Esophagus muscularis mucosa (tissue), 3 donors: ENCODE measurements at regions not wholly inside any gene's neighbourhood (a gene's known extent, or its start where the extent isn't known, plus 50 kb on each side); places are given as distances from the start of the nearest gene placed in this dataset.

Experiments
- POLR2A ChIP-seq: fragments of 450-650 bp; IDR thresholded peaks from one replicate; pipeline ENCODE4 v1.6.1; 2017; ENCODE audit warnings: antibody characterized with exemption, moderate library complexity, mild to moderate bottlenecking, low read depth
- POLR2AphosphoS5 ChIP-seq, 2 donors: sonication (generic); formaldehyde crosslinking; IDR thresholded peaks; one replicate each; pipeline ENCODE4 v1.6.1; 2017; ENCODE audit warnings: antibody characterized with exemption in 2 of 2
- TF ChIP-seq, protein P1 (sequence below), 3 experiments: fragments of 200-600 bp in 2 of 3; fragments of 450-650 bp in 1 of 3; sonication (generic) in 2 of 3; IDR thresholded peaks; one replicate each; pipeline ENCODE4 v1.5.1; 2017 to 2019; ENCODE audit warnings: antibody characterized with exemption in 3 of 3, mild to moderate bottlenecking in 2 of 3, moderate library complexity in 1 of 3

GRCh38 chr7:46175221-46175620, 254.1 kb upstream of the IGFBP3 start:
- TF ChIP-seq POLR2AphosphoS5 (IDR thresholded peaks at IDR 0.05), result no peak
- TF ChIP-seq, protein P1, sequence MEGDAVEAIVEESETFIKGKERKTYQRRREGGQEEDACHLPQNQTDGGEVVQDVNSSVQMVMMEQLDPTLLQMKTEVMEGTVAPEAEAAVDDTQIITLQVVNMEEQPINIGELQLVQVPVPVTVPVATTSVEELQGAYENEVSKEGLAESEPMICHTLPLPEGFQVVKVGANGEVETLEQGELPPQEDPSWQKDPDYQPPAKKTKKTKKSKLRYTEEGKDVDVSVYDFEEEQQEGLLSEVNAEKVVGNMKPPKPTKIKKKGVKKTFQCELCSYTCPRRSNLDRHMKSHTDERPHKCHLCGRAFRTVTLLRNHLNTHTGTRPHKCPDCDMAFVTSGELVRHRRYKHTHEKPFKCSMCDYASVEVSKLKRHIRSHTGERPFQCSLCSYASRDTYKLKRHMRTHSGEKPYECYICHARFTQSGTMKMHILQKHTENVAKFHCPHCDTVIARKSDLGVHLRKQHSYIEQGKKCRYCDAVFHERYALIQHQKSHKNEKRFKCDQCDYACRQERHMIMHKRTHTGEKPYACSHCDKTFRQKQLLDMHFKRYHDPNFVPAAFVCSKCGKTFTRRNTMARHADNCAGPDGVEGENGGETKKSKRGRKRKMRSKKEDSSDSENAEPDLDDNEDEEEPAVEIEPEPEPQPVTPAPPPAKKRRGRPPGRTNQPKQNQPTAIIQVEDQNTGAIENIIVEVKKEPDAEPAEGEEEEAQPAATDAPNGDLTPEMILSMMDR (IDR thresholded peaks at IDR 0.05), result no peak
- TF ChIP-seq POLR2A, result no peak
